CD4-positive, alpha-beta T cell (primary cell): ENCODE measurements at regions not wholly inside any gene's neighbourhood (a gene's known extent, or its start where the extent isn't known, plus 50 kb on each side); places are given as distances from the start of the nearest gene placed in this dataset.

Experiments used
- ATAC-seq: fragments of 200-7000 bp; cut with Tn5 transposase; one replicate; pipeline ENCODE4 v1.10.0; 2022; ENCODE audit warnings: mild to moderate bottlenecking; ENCODE audit not compliant: poor library complexity
- CTCF ChIA-PET: fragments of 350-600 bp; sonication (Branson Sonifier 250); formaldehyde crosslinking; loops from one replicate; lab custom pipeline; 2021; ENCODE audit warnings: antibody characterized with exemption, inconsistent platforms; lab: Charles Lee
- POLR2A ChIA-PET: fragments of 350-600 bp; sonication (Branson Sonifier 250); formaldehyde crosslinking; loops from one replicate; lab custom pipeline; 2021; ENCODE audit warnings: antibody characterized with exemption, inconsistent platforms; lab: Charles Lee
- DNase-seq, 14 experiments: peaks; one replicate each; pipeline ENCODE4 v3.0.0-alpha.2; 2013 to 2020; ENCODE audit warnings: mixed read lengths in 2 of 14
- H3K27ac ChIP-seq, 2 donors: one replicate each; pipeline versions ENCODE4 v1.5.1 to v1.7.0; 2013; ENCODE audit warnings: low read length in 2 of 2, low read depth in 1 of 2, mild to moderate bottlenecking in 1 of 2
- H3K27me3 ChIP-seq, 2 experiments: 1 replicate in 1 of 2; 2 replicates in 1 of 2; pipeline versions ENCODE4 v1.6.1 to v1.7.0; 2013; ENCODE audit warnings: low read length in 2 of 2, control low read depth in 1 of 2, mild to moderate bottlenecking in 1 of 2, moderate library complexity in 1 of 2; ENCODE audit not compliant: insufficient read depth in 2 of 2, control insufficient read depth in 1 of 2
- H3K36me3 ChIP-seq: one replicate; pipeline ENCODE4 v1.6.1; 2013; ENCODE audit warnings: low read length, control low read depth; ENCODE audit not compliant: insufficient read depth
- H3K4me1 ChIP-seq: one replicate; pipeline ENCODE4 v1.6.1; 2013; ENCODE audit warnings: low read length, control low read depth; ENCODE audit not compliant: insufficient read depth
- H3K4me3 ChIP-seq: one replicate; pipeline ENCODE4 v1.5.1; 2013; ENCODE audit warnings: mild to moderate bottlenecking, low read length, moderate library complexity
- H3K9me3 ChIP-seq, 2 experiments: 1 replicate in 1 of 2; 2 replicates in 1 of 2; pipeline versions ENCODE4 v1.6.1 to v1.7.0; 2013; ENCODE audit warnings: low read length in 2 of 2, mild to moderate bottlenecking in 2 of 2, control low read depth in 1 of 2, moderate library complexity in 1 of 2; ENCODE audit not compliant: control insufficient read depth in 1 of 2, insufficient read depth in 1 of 2
- H3K27ac Mint-ChIP-seq: one replicate; pipeline ENCODE4 v1.8.0; 2020; ENCODE audit warnings: mixed read lengths
- H3K27me3 Mint-ChIP-seq: one replicate; pipeline ENCODE4 v1.8.0; 2021; ENCODE audit warnings: mixed read lengths
- H3K36me3 Mint-ChIP-seq: one replicate; pipeline ENCODE4 v1.8.0; 2021; ENCODE audit warnings: low read depth, mixed read lengths
- H3K4me1 Mint-ChIP-seq: one replicate; pipeline ENCODE4 v1.8.0; 2021; ENCODE audit warnings: low read depth, mixed read lengths
- H3K4me3 Mint-ChIP-seq: one replicate; pipeline ENCODE4 v1.8.0; 2020; ENCODE audit warnings: mild to moderate bottlenecking, mixed read lengths
- H3K9me3 Mint-ChIP-seq: one replicate; pipeline ENCODE4 v1.8.0; 2020; ENCODE audit warnings: mixed read lengths
- CTCF ChIP-seq: fragments of 200-600 bp; IDR thresholded peaks from one replicate; pipeline ENCODE4 v1.8.0; 2022; ENCODE audit warnings: antibody characterized with exemption, mild to moderate bottlenecking
- intact Hi-C, 2 experiments: fragments of 100-400 bp; cut with DNase I in 1 of 2; cut with micrococcal nuclease in 1 of 2; formaldehyde crosslinking; loops; one replicate each; pipeline versions ENCODE4 v1.15.1 to v1.9.0; 2023 to 2025; cut with DNase I, micrococcal nuclease

GRCh38 chr9:14480526-14480925 is 166.6 kb upstream of the NFIB start:
- POLR2A ChIA-PET, result no interaction called here

DNA sequence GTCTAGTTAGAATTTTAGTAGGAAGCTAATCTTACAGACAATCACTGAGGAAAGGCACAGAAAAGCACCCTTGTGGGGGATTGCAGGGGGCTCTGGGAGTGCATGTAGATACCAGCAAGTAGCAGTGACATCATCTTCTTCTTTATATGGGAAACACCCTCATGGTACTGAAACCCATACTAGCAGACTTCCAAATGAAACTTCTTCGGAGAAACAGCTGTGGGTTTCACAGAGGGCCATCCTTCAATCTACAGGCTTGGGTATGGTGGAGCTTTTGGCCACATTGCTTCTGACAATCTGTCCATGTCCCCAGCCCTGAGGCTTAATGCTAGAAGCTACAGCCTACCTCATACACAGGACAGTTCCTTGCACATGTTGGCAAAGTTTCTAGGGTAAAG is 165.2 kb upstream of the NFIB start:
- TF ChIP-seq CTCF, result no peak
- POLR2A ChIA-PET, result no interaction called here
- Histone ChIP-seq H3K27me3 (peaks cover 0 to 3% of the 10 kb centered on the region in 2 experiments), H3K4me1 (no peaks in the 10 kb centered on the region), H3K27ac (no peak overlapping the region), H3K36me3 (no peaks in the 10 kb centered on the region), H3K4me3 (no peak overlapping the region), H3K9me3 (no peaks in the 10 kb centered on the region)
- Mint-ChIP-seq H3K36me3 (no peaks in the 10 kb centered on the region), H3K4me3 (no peak overlapping the region), H3K27ac (no peak overlapping the region), H3K27me3 (peaks cover 9% of the 10 kb centered on the region), H3K4me1 (no peaks in the 10 kb centered on the region), H3K9me3 (no peaks in the 10 kb centered on the region)
- no peak for DNase-seq
- intact Hi-C loops, result no loop called here
- no peak for ATAC-seq
- CTCF ChIA-PET, result no interaction called here

More at GRCh38 chr9:14480526-14480925, 166.6 kb upstream of the NFIB start:
- Histone ChIP-seq H3K4me3 (no peak overlapping the region), H3K27me3 (peaks cover 0 to 3% of the 10 kb centered on the region in 2 experiments), H3K9me3 (no peaks in the 10 kb centered on the region), H3K36me3 (no peaks in the 10 kb centered on the region), H3K27ac (no peak overlapping the region), H3K4me1 (no peaks in the 10 kb centered on the region)
- no peak for TF ChIP-seq CTCF
- H3K9me3 Mint-ChIP-seq, result no peaks in the 10 kb centered on the region
- intact Hi-C loops, result no loop called here
- peaks cover 9% of the 10 kb centered on the region for H3K27me3 Mint-ChIP-seq
- no peaks in the 10 kb centered on the region for H3K4me1 Mint-ChIP-seq
- H3K36me3 Mint-ChIP-seq, result no peaks in the 10 kb centered on the region
- H3K4me3 Mint-ChIP-seq, result no peak overlapping the region
- no peak for DNase-seq
- CTCF ChIA-PET, result no interaction called here
- ATAC-seq, result no peak
- no peak overlapping the region for H3K27ac Mint-ChIP-seq

- Mint-ChIP-seq H3K27me3 (peaks cover 9% of the 10 kb centered on the region), H3K36me3 (no peaks in the 10 kb centered on the region), H3K4me1 (no peaks in the 10 kb centered on the region), H3K9me3 (no peaks in the 10 kb centered on the region), H3K27ac (no peak overlapping the region), H3K4me3 (no peak overlapping the region)
- no peak for DNase-seq
- Histone ChIP-seq H3K36me3 (no peaks in the 10 kb centered on the region), H3K27me3 (peaks cover 0 to 3% of the 10 kb centered on the region in 2 experiments), H3K4me3 (no peak overlapping the region), H3K9me3 (no peaks in the 10 kb centered on the region), H3K4me1 (no peaks in the 10 kb centered on the region), H3K27ac (no peak overlapping the region)
- intact Hi-C loops, result no loop called here
- no peak for TF ChIP-seq CTCF
- no peak for ATAC-seq
- POLR2A ChIA-PET, result no interaction called here
- CTCF ChIA-PET, result no interaction called here
Measured at GRCh38 chr9:14478175-14479162, 164.5 kb upstream of the NFIB start.
